22Rv1 (cell line): ENCODE measurements at regions not wholly inside any gene's neighbourhood (a gene's known extent, or its start where the extent isn't known, plus 50 kb on each side); places are given as distances from the start of the nearest gene placed in this dataset.

Experiments
- CTCF ChIP-seq: fragments of 450-650 bp; IDR thresholded peaks from 2 replicates; pipeline ENCODE4 v1.5.1; 2017; ENCODE audit warnings: mild to moderate bottlenecking
- ZFX ChIP-seq: fragments of 450-650 bp; IDR thresholded peaks from 2 replicates; pipeline ENCODE4 v1.6.1; 2017; ENCODE audit warnings: antibody characterized with exemption, borderline replicate concordance

- TF ChIP-seq CTCF: no peak
- no peak for TF ChIP-seq ZFX
Measured at GRCh38 chr4:93983140-93983539, 154.6 kb downstream of the ATOH1 start.
